GM19035 (cell line): ENCODE measurements at regions not wholly inside any gene's neighbourhood (a gene's known extent, or its start where the extent isn't known, plus 50 kb on each side); places are given as distances from the start of the nearest gene placed in this dataset.
"Not testable (repeated sequence)": the region's sequence is repeated elsewhere in the genome, so short reads cannot be mapped to it uniquely, and the experiment has no call there.

ENCODE experiments used
- ATAC-seq: cut with Tn5 transposase; IDR thresholded peaks from one replicate; pipeline ENCODE4 v1.9.1; 2021; ENCODE audit not compliant: unreplicated experiment

DNA sequence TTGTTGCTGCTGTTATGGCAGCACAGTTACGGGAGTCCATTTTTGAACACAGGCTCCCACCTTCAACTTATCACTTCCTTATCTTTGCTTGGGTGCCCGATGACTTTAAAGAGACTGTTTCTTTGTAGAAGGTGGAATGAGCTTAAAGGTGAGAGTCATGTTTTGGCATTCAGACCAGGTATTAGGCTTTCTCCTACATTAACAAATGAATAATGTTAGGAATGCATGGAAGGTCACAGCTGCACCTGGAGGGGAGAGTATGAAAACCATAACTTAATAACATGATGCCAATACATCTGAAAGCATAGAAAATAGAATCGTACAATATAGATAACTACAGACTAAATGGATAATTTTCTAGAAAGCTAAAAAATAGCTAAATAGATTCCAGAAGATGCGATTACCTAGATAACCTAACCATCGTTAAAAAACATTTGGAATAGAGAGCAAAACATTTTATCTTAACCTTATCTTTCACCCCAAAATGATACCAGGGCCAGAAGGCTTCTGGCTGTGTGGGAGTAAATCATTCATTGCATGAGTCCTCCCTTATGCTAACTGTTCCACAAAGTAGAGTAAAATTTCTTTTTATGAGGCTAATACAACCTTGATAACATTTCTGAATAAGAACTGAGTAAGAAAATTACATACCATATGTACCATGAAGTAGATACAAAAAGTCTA, 126.2 kb upstream of the ADCY2 start:
- ATAC-seq = no peak

DNA sequence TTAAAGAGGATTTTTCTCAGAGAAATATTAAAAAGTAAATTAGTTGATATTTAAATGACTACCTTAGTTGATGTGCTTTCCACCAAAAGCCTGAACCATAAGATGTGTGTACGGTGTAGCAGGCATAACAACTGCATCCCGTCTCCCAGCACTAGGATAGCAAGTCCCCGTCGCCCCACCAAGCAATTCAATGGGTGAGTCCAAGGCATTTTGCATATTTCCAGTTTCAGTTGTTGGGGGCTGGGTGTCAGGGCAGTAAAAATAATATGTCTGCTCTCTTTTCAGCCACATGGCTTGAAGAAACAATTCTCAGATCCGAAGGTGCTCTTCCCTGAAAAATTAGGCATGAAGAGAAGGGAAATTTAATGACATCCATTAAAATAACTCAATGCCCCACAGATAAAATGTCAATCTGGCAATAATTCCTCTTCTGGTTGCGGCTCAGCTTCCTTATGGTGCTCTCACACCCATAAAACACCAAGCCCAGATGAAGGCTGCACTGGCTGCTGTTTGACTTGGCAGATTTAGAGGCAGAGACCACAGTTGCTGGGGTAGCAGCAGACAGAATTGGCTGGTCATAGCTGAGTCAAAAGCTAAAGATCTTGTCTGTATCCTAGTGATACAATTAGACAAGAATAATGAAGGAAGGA, 124.4 kb upstream of the ADCY2 start:
- no peak for ATAC-seq

DNA sequence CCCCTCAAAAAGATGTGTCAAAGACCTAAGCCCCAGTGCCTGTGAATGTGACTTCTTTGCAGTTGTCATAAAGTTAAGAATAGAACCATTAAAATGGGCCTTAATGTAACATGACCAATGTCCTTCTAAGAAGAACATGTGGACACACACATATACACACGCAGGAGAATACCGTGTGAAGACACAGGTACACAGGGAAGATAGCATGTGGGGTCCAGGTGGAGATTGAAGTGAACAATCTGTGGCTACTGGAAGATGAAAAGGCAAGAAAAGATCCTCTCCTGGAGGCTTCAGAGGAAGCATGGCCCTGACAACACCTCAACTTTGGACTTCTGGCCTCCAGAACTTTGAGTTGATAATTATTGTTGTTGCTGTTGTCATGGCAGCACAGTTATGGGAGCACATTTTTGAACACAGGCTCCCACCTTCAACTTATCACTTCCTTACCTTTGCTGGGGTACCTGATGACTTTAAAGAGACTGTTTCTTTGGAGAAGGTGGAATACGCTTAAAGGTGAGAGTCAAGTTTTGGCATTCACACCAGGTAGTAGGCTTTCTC, 123.5 kb upstream of the ADCY2 start:
- ATAC-seq = no peak

DNA sequence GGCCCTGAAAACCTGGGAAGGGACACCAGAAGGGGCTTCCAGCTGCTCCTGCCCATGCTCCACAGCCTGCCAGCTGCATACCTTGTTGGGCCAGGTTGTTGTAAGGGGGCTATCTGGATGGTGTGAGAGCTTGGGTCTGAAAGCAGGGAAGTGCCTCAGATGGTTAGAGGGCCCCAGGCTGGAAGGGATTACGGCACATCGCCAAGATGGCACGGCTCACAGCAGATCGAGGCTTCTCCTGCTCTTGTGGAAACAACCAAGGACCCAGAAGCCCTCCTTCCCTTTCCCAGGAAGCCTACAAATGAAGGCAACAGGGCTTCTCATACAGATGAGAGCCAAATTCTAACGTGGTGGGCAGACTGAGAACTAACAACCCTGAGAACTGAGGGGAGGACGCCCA, 121.7 kb upstream of the ADCY2 start:
- no peak for ATAC-seq

DNA sequence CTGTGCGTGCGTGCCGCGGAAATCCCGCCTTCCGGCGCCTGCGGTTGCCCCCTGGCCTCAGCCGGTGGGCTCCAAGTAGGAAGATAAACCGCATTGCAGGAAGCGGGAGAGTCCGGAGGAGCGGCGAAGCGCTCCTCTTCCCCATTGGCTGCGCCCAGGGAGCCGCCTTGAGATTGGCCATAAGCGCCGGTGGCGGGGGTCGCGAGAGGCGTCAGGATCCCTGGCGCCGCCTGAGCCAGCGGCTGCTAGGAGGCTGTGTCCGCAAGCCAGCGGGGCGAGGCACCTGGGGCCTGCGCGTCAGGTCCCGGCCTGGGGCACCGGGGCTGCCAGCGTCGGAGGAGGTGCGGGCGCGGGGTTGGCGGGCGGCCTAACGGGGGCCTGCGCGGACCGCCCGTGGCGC, 106.3 kb upstream of the ADCY2 start:
- ATAC-seq = not testable (repeated sequence)

DNA sequence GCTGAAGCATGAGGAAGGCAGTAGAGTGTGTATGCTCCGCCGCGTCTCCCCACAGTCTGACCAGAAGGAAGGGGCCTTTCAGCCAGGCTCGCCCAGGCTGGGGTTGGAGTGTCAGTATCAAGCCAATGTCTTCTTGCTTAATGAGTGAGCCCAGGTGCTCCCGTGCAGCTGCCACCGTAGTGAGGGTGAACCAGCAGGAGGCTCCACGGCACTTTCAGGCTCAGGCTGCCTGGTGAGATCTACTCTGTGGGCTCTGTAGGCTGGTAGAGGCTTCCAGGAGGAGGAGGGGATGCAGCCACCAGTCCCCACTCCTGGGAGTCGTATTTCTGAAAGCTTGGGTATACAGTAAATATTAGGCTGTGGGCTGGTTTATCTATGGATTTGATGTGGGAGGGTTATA, 98.1 kb upstream of the ADCY2 start:
- ATAC-seq = not testable (repeated sequence)

DNA sequence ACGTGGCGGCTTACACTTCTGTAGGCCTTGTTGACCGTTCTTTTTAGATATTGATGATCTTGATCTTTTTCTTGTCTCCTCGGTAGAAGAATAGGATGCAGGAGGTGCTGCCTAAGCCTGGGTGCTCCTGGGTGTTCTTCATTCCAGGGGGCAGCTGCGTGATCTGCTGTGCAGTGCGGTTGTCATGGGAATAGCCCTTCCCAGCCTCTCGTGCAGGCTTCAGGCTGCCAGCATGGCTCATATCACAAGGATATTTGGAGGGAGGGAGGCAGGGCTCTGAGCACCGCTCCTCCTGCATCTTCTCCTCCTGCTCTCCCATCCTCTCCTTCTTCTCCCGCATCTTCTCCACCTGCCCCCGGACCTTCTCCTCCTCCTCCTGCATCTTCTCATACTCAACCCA, 96.2 kb upstream of the ADCY2 start:
- not testable (repeated sequence) for ATAC-seq

DNA sequence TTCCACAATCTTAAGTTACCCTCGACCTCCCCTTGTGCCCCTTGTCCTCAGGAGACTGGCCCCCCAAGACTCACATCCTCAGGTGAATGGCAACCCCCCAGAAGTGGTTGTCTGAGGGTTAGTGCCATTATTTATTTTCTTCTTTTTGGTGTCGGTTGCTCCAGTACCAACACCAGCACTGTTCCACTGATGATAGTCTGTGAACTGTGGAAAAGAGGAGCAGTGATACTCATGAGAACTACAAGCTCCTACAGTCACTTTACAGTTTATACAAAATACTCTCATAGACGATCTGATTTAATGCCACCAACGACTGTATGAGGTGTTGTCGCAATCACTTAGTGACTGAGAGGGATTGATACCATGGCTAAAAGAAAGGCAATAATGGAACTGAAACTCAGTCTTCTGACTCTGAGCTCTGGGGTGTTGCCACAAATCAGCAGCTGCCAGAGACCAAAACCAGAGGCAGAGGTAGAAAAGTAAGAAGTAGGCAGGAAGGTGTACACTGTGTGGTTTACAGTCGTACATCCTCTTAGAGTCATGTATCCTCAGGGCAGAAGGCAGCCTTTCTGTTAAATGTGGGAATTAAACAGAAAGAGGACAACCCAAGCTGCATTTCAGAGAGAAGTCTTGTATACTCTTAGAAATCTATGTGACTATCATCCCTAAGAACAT, 90.8 kb upstream of the ADCY2 start:
- not testable (repeated sequence) for ATAC-seq

DNA sequence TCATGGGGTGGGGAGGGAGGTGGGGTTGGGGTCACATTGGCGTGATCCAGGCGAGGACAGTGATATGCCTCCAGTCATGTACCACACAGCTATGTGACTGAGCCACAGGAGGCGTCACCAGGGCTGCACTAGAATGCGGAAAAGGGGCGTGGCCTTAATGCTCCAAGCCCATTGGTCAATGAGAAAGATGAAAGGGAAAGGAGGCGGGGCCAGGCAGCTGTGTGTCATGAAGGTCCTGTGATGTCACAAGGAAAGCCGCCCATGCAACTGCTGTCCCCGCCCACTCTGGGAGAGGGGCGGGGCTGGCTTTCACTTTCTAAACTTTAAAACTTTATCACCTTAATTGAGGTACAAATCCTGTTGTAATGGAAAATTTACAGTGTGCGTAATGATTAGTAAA, 89.4 kb upstream of the ADCY2 start:
- ATAC-seq = not testable (repeated sequence)

DNA sequence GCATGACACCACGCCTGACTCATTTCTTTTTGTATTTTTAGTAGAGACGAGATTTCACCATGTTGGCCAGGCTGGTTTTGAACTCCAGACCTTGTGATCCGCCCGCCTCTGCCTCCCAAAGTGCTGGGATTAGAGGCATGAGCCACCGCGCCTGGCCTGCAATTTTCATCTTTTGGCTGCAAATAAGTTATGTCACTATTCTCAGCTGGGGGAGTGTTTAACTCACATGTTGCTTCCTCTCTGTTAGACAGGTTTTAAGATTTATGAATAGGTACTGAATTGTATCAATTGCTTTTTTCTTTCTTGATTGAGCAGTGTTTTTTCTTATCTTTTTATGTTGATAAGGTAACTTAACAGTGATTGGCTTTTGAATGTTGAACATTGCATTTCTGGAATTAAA, 88.2 kb upstream of the ADCY2 start:
- ATAC-seq = not testable (repeated sequence)

DNA sequence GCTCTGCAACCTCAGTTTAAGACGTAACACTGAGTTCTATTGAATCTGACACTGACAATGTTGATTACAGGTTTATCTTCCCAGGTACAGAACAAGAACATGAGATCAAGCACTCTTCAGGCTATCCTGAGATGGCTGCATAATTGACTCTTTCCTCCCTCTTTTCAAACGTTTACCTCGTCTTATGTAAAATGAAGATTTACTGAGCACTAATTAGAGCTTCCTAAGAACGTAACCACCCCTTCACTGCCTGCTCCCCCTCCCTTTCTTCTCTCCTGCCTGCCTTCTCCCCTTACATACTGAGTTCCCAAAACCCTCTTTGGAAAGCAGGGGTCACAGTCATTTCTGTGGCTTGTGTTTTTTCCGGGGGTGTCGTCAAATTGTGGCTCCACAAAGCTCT, 86.2 kb upstream of the ADCY2 start:
- ATAC-seq = not testable (repeated sequence)

DNA sequence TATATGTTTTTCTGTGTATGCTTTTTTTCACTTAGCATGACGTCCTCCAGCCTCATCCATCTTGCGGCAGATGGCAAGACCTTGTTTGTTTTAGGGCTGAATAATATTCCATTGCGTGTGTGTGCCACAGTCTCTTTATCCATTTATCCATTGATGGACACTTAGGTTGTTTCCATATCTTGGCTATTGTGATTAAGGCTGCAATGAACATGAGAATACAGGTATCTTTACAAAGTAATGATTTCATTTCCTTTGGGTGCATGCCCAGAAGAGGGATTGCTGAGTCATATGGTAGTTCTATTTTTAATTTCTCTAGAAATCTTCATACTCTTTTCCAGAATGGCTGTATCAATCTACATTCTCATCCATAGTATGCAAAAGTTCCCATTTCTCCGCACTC, 85.3 kb upstream of the ADCY2 start:
- not testable (repeated sequence) for ATAC-seq

DNA sequence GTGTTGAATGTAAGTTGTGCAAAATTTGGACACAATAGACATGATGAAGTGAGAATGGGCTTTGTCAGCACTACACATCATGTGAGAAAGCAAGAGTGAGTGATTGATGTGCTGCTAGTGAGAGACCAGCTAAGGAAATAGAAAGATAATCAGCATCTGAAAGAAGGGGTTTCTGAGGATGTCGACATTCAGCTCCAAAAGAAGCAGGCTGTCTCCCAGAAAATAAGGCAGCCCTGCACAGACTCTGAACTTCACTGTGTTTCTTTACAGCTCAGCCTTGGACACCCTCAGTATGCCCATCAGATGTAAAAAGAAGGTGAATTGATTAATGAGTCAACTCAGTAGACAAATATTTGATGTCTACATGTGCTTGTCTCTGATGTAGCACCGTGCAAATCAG, 80.8 kb upstream of the ADCY2 start:
- ATAC-seq = no peak

DNA sequence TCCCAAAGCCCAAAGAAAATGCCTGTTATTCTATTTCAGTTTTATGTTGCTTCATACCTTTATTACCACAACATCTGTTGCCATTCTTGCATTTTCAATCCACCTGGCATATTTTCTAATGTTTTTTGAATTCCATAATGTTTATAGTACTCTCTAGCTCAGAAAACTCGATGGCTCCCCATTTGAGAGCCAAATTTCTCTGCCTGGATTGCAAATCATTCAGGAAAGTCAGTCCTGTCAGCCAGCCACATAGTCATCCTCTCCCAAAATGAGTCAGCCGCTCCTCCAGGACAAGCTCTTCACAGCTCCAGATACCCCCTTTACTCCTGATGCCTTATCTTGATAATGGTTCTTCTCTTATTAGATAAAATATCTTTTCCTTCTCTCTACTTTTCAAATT, 78.2 kb upstream of the ADCY2 start:
- no peak for ATAC-seq

DNA sequence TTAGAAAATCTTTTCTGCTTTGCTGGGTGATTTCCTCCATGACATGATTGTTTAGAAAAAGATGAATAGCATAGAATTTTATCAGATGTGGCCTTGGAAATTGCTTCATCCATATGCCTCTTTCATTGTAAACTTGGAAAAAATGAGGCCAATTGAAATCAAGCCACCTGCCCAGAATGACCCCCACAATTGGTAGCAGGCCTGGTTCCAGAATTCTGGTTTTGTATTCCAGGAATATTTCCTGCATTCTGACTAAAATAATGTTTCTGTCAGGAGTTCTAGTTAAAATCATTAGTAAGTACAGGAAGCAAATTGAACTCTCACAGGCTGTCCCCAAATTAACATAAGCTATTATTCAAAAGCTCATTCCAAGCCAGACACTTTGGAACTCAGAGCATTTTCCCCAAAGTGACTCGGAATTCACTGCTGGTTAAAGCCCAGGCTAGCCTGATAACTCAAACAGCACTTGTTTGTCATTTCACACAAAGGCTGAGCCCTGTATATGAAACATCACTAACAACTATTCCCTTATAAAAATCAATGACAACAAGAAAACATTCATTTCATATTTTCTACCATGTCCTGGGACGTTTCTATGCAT, 75.1 kb upstream of the ADCY2 start:
- ATAC-seq = no peak

DNA sequence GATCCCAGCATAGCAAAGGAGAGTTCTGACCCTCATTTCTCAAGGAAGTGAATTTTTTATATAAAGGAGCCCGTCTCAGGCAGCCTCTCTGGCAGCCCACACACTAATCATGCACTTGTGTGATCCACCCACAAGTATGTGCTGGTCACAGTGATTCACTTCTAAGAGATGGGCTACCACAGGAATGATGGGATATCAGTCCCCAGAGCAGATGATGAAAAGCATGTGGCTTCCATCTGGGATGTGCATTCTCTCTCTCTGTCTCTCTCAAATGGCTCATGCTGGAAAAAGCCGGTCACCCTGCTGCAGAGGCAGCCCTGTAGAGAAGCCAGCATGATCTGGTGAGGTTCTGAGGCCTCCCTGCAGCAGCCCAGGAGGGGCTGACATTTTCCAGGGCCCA, 74.2 kb upstream of the ADCY2 start:
- ATAC-seq = no peak

DNA sequence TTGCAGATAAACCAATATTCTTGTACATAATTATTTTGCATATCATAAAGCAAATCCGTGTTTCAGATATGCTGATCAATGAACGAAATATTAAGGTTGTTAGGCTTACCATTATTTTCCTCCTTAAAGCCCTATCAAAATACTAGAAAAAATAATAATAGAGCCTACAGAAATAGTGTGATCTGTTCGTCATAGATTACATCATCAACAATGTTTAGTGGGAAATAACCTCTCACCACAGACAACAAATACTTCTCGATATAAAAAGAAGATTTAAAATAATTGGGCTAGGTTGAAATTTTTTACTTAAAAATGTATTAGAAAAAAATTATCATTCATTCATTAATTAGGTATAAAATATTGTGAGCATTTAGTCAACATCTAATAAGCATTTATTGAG, 71.0 kb upstream of the ADCY2 start:
- ATAC-seq = no peak

DNA sequence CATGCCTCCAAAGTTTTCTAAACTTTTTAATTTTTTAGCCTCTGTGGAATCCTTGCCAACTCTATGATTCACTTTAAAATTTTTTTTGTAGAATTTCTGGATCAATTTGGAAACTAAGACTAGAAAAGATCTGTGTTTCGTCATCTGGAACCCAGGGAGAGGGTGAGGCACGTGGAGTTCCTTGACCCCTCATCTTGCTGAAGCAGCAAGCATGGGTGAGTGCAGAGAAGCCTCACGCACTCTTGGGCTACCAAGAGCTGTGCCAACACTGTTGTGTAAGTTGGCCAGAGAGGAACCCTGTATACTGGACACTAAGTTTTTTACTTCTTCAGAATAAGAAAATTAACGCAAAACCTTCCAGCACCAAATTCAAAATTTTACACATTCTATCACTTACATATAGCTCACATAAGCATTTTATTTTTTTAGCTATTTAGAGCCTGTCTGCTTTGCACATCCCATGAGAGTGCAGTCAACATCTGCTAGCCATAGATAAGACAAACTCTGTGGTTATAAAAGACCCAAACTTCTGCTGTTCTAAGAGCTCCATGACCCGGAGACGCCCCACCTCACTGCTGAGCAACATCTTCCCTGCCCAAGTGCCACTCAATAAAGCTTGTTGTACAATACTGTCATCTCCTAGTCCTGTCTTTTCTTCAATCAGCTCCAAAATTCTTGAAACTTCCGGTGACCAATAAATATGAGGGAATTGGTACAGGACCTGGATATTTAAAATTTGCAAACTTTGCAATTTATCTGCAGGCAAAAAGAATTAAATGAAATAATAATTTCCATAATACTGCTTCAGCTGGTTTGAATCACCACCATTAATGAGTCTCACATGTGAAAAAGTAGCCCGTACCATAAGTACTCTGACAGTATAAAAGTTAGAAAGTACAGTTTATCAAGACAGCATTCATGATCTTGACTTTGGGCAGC, 69.7 kb upstream of the ADCY2 start:
- no peak for ATAC-seq

DNA sequence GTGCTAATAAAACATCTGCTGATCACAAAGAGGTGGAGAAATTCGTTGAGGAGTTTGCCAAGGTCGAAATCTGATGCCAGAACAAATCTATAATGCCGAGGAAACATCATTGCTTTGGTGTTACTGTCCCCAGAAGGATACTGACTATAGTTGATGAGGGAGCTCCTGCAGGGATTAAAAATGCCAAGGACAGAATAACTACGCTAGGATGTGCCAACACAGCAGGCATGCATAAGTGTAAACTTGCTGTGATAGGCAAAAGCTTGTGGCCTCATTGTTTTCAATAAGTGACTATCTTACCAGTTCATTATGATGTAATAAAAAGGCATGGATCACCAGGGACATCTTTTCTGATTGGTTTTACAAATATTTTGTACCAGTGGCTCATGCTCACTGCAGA, 66.8 kb upstream of the ADCY2 start:
- ATAC-seq = no peak

DNA sequence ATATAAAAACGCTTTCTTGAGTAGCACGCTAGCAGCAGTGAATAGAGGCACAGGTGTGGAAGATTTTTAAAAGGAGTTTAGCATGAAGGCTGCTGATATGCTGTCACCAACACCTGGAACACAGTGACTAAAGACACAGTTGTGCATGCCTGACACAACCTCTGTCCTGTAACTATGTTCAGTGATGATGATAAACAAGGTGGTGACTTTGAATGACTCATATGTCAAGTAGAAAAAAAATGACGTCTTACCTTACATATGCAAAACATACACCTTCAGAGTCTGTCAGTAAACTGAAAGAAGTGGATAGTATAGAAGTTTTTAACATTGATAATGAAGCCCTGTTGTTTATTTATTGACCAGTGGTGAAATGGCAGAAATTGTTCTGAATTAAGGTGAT, 66.2 kb upstream of the ADCY2 start:
- ATAC-seq = no peak

DNA sequence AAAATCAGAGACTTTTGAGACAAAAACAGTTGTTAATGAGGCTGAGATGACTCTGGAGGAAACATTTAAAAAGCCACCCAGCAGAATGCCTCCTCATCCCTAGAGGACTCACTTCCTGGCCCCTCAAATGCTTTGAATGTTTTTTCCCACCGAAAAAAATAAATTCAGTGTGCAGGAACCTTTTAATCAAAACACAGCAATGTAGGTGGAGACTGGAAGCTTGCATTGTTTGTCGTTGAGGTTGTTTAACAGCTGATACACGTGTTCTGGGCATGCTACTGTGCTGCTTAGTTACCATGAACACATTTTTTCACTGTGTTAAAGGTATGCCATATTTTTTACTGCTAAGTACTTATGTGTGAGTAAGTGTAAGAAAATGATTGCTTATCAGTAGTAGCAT, 65.7 kb upstream of the ADCY2 start:
- no peak for ATAC-seq
